ENCODE measurements at regions not wholly inside any gene's neighbourhood (a gene's known extent, or its start where the extent isn't known, plus 50 kb on each side); places are given as distances from the start of the nearest gene placed in this dataset.
"Not testable (repeated sequence)": the region's sequence is repeated elsewhere in the genome, so short reads cannot be mapped to it uniquely, and the experiment has no call there.

DNA sequence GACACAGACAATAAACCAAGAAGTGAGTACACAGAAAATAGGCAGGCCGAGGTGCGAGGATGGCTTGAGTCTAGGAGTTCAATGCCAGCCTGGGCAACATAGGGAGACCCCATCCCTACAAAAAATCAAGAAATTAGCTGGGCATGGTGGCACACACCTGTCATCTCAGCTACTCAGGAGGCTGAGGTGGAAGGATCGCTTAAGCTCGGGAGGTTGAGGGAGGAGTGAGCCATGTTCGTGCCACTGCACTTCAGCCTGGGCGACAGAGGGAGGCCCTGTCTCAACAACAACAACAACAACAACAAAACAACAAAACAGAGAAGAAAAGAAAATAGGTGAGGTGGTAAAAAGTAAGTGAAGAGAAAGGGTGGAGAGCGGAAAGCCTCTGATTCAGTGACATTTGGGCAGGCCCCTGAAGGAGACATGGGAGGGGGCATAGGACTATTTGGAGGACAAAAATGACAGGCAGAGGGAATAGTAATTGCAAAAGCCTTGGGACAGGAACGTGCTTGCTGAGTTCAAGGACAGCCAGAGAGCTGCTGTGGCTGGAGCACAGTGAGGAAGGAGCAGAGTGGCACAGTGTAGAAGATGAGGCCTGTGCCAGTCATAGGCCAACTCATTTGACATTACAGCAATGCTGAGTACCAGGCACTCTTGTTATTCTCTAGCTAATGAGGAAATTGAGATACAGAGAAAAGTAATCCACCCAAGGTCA is 160.6 kb downstream of the VEGFA start:
- Histone ChIP-seq H3K4me3 (ENCODE audit: low read depth, low read length) (no peak overlapping the region), H3K27ac (ENCODE audit: low read depth, low read length) (no peak overlapping the region), H3K36me3 (ENCODE audit: insufficient read depth, low read length) (no peaks in the 10 kb centered on the region), H3K27me3 (ENCODE audit: insufficient read depth, low read length) (no peaks in the 10 kb centered on the region), H3K4me1 (ENCODE audit: control insufficient read depth, insufficient read depth, low read length, unreplicated experiment) (peaks cover 6% of the 10 kb centered on the region), H3K79me2 (ENCODE audit: control insufficient read depth, insufficient read depth, low read length, unreplicated experiment) (no peaks in the 10 kb centered on the region), H2AFZ (ENCODE audit: low read length, unreplicated experiment) (no peak overlapping the region)

DNA sequence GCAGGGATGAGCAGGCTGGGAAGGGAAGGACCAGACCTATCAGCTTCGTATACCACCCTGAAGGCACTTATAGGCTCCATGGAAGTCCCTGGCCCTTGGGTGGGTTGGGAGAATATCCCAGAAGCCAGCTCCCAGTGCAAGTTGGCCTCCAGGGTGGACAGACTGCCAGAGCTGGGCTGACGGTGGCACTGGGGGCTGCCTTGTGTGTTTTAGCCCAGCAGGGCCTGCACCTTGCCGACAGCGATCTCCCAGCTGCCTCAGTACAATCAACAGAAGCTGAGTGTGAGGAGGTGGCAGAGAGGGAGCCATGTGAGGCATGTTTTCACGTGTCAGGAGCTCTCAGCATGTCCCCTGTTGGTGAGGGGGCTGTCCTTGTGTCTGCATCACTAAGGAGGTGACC is 159.5 kb downstream of the VEGFA start:
- H2AFZ ChIP-seq (ENCODE audit: low read length, unreplicated experiment), result no peak overlapping the region
- no peaks in the 10 kb centered on the region for H3K36me3 ChIP-seq (ENCODE audit: insufficient read depth, low read length)
- no peaks in the 10 kb centered on the region for H3K79me2 ChIP-seq (ENCODE audit: control insufficient read depth, insufficient read depth, low read length, unreplicated experiment)
- no peak overlapping the region for H3K4me3 ChIP-seq (ENCODE audit: low read depth, low read length)
- H3K4me1 ChIP-seq (ENCODE audit: control insufficient read depth, insufficient read depth, low read length, unreplicated experiment), result peaks cover 8% of the 10 kb centered on the region
- no peak overlapping the region for H3K27ac ChIP-seq (ENCODE audit: low read depth, low read length)
- no peaks in the 10 kb centered on the region for H3K27me3 ChIP-seq (ENCODE audit: insufficient read depth, low read length)

DNA sequence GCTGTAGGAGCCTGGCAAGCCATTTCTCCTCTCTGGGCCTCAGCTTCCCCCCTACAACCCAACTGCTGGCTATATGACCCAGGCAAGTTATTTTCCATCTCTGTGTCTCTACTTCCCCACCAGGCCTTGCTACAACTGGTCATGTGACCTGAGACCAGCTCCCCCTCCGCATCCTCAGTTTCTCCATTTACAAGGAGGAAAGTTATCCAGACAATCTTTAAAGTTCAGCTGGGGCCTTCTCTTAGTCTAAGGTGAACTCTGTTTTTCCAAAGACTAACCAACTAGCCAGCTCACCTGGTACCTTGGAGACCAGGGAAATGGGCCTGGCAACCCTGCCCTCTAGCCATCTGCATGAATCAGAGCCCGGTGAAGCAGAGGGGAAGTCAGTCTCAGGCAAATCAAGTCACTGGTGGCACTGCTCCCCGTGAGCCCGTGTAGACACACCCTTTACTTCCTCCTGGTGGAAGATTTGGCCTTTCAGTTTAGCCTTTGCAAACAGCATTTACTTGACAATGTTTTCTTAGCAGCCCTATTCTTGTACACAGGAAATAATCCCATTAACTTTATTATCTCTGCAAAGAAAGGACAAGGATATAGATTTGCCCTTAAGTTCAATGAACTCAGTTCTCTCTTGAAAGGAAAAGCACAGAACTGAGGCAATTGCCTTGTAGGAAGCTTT is 157.7 kb downstream of the VEGFA start:
- Histone ChIP-seq H3K27ac (ENCODE audit: low read depth, low read length) (no peak overlapping the region), H3K79me2 (ENCODE audit: control insufficient read depth, insufficient read depth, low read length, unreplicated experiment) (no peaks in the 10 kb centered on the region), H3K4me3 (ENCODE audit: low read depth, low read length) (no peak overlapping the region), H3K36me3 (ENCODE audit: insufficient read depth, low read length) (no peaks in the 10 kb centered on the region), H3K27me3 (ENCODE audit: insufficient read depth, low read length) (no peaks in the 10 kb centered on the region), H3K4me1 (ENCODE audit: control insufficient read depth, insufficient read depth, low read length, unreplicated experiment) (peaks cover 20% of the 10 kb centered on the region), H2AFZ (ENCODE audit: low read length, unreplicated experiment) (no peak overlapping the region)

DNA sequence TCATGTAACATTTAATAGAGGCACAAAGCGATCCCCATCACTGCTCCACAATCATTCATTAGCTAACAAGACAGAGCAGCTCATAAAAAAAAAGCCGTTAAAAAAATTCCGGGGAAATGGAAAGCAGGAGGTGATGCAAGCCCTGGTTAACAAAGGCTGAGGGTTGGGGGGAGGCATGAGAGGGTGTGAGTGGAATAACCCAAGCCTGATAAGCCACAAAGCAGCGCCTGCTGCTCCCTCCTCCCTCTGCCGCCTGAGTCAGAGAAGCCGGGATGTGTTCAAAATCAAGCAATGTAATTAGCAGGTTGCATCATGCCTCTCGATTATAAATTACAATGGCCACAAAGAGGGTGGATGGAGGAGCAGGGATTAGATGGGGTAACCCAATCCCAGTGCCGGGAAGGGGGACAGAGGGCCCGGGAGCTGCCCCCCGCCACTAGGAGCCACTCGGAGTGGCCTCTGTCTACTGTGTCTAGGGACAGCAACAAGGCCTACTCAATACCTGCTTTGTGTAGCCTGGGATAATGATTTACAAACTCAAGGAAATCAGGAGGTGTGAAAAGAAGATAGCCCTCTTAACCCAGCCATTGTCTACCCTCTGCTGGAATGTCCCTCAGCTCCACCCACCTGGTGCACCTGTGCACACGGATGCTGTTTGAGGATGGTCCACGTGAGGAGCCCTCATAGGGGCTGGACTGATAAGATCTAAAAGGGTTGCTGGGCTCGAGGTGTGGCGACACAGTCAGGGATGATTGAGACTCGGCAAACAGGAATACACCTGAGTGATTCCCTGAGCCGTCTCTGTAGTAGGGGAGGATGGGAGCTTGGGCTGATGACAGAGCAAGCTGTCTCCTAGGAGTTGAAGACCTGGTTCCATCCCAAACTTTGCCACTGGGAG is 156.9 kb downstream of the VEGFA start:
- no peaks in the 10 kb centered on the region for H3K79me2 ChIP-seq (ENCODE audit: control insufficient read depth, insufficient read depth, low read length, unreplicated experiment)
- H3K27me3 ChIP-seq (ENCODE audit: insufficient read depth, low read length), result no peaks in the 10 kb centered on the region
- H3K4me3 ChIP-seq (ENCODE audit: low read depth, low read length), result no peak overlapping the region
- no peak overlapping the region for H2AFZ ChIP-seq (ENCODE audit: low read length, unreplicated experiment)
- peaks cover 18% of the 10 kb centered on the region for H3K4me1 ChIP-seq (ENCODE audit: control insufficient read depth, insufficient read depth, low read length, unreplicated experiment)
- H3K27ac ChIP-seq (ENCODE audit: low read depth, low read length), result no peak overlapping the region
- no peaks in the 10 kb centered on the region for H3K36me3 ChIP-seq (ENCODE audit: insufficient read depth, low read length)

DNA sequence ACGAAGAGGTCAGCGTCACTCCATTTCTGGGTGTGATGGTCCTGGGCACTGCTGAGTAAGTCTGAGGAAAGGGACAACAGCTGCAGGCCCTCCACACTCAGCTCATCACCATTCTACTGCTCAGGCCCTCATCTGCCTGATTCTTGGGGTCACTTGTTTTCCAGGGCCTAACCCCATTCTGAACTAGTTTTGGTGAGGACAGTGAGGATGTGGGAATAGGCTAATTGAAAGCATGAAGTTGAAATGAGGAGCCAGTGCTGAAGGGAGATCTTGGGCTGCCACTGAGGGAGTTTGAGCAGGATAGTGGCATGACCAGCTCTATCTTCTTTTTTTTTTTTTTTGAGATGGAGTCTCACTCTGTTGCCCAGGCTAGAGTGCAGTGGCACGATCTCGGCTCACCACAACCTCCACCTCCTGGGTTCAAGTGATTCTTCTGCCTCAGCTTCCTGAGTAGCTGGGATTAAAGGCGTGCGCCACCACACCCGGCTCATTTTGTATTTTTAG is 155.7 kb downstream of the VEGFA start:
- H3K79me2 ChIP-seq (ENCODE audit: control insufficient read depth, insufficient read depth, low read length, unreplicated experiment); H2AFZ ChIP-seq (ENCODE audit: low read length, unreplicated experiment); H3K4me3 ChIP-seq (ENCODE audit: low read depth, low read length); H3K27me3 ChIP-seq (ENCODE audit: insufficient read depth, low read length); H3K27ac ChIP-seq (ENCODE audit: low read depth, low read length); H3K36me3 ChIP-seq (ENCODE audit: insufficient read depth, low read length): not testable (repeated sequence)
- H3K4me1 ChIP-seq (ENCODE audit: control insufficient read depth, insufficient read depth, low read length, unreplicated experiment), result peaks cover 18% of the 10 kb centered on the region

DNA sequence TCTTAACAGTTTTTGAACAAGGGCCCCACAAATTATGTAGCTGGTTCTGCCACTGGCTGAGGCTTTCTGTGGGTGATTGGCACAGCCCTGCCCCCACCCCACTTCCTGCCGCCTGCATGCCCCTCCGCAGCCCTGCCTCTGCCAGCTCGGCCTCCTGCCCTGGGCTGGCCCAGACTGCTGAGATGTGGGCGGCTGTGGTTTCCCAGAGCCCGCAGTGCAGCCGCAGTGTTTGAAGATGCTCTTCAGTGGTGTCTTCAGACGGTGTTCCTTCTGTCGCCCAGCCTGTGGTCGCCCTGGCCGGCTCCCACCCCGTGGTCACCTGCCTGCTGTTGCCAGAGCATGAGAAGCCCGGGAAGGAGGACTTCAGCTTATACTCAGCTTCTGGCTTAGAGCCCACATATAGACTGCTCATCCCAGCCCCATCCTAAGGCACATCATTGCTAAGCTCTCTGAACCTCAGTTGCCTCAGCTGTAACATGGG is 154.3 kb downstream of the VEGFA start:
- Histone ChIP-seq H3K36me3 (ENCODE audit: insufficient read depth, low read length) (no peaks in the 10 kb centered on the region), H3K27ac (ENCODE audit: low read depth, low read length) (no peak overlapping the region), H3K4me1 (ENCODE audit: control insufficient read depth, insufficient read depth, low read length, unreplicated experiment) (peaks cover 18% of the 10 kb centered on the region), H3K79me2 (ENCODE audit: control insufficient read depth, insufficient read depth, low read length, unreplicated experiment) (no peaks in the 10 kb centered on the region), H3K4me3 (ENCODE audit: low read depth, low read length) (no peak overlapping the region), H2AFZ (ENCODE audit: low read length, unreplicated experiment) (no peak overlapping the region), H3K27me3 (ENCODE audit: insufficient read depth, low read length) (no peaks in the 10 kb centered on the region)

GRCh38 chr6:43923376-43924221 is 153.6 kb downstream of the VEGFA start:
- no peaks in the 10 kb centered on the region for H3K27me3 ChIP-seq (ENCODE audit: insufficient read depth, low read length)
- H3K79me2 ChIP-seq (ENCODE audit: control insufficient read depth, insufficient read depth, low read length, unreplicated experiment), result no peaks in the 10 kb centered on the region
- 0 out of 2 replicates have a peak overlapping the region, but pooled peaks have one; percentile 10 for H3K27ac ChIP-seq (ENCODE audit: low read depth, low read length)
- H3K4me3 ChIP-seq (ENCODE audit: low read depth, low read length), result no peak overlapping the region
- H2AFZ ChIP-seq (ENCODE audit: low read length, unreplicated experiment), result no peak overlapping the region
- H3K4me1 ChIP-seq (ENCODE audit: control insufficient read depth, insufficient read depth, low read length, unreplicated experiment), result peaks cover 18% of the 10 kb centered on the region
- no peaks in the 10 kb centered on the region for H3K36me3 ChIP-seq (ENCODE audit: insufficient read depth, low read length)

DNA sequence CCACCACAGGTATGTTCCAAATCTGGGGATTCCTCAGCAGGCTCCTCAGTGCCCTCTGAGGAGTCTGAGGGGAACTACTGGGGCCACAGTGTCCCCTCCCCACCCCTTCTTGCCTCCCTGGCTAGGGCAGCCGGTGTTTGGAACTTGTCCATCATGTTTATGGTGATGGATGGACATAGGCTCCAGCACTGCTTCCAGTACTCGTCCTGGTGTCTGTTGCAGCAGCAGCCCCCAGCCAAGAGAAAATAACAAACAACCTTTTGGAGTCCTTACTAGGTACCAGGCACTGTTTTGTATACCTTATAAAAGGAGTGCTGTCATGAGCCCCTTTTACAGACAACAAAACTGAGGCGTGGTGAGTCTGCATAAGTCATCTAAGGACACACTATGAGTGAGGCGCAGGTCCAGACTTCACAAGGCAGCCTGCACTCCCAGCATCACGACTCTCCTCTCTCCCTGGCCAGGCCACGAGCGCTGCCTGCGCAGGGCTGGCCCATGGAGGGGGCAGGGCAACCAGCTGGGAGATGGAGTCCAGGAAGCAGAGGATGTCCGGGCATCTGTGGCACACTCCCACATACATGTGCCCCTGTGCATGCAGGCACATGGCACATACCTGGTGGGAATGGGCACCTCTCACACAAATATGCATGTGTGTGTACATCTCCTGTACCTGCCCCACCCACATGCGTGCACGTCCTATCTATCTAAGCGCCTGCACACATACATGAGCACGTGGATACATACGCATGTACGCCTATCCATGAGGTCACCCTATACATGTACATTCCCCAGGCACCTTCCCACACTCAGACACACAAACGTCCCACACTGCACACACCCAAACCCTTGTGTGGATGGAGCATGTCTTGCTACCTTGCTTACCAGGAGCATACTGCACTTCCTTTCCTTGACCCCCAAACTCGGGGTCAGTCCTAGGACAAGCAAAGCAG is 152.7 kb downstream of the VEGFA start:
- Histone ChIP-seq H2AFZ (ENCODE audit: low read length, unreplicated experiment) (no peak overlapping the region), H3K4me1 (ENCODE audit: control insufficient read depth, insufficient read depth, low read length, unreplicated experiment) (peaks cover 26% of the 10 kb centered on the region), H3K27me3 (ENCODE audit: insufficient read depth, low read length) (no peaks in the 10 kb centered on the region), H3K36me3 (ENCODE audit: insufficient read depth, low read length) (no peaks in the 10 kb centered on the region), H3K27ac (ENCODE audit: low read depth, low read length) (no peak overlapping the region), H3K79me2 (ENCODE audit: control insufficient read depth, insufficient read depth, low read length, unreplicated experiment) (no peaks in the 10 kb centered on the region), H3K4me3 (ENCODE audit: low read depth, low read length) (no peak overlapping the region)
